HG03378 (cell line): ENCODE measurements at regions not wholly inside any gene's neighbourhood (a gene's known extent, or its start where the extent isn't known, plus 50 kb on each side); places are given as distances from the start of the nearest gene placed in this dataset.

Source experiments
- ATAC-seq: cut with Tn5 transposase; IDR thresholded peaks from one replicate; pipeline ENCODE4 v1.9.1; 2021; ENCODE audit warnings: mild to moderate bottlenecking, moderate library complexity; ENCODE audit not compliant: unreplicated experiment

DNA sequence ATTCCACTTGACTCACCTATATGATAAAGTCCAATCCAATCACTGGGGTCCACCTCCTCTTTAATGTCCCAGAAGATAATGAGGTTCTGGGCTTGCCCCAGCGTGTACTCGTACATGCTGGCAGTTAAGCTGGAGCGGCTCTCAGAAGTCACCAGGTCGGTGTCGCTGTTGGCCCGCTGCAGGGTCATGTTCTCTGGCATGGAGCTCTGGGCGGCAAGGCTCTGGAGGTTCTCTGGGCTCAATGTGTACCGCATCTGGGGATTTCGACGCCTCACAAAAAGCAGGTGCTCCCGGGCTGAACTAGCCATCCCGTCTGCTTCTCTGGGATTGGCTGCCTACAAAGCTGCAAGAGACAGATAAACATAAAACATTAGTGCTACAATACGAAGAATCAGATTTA, 206.4 kb upstream of the CCDC150 start:
- no peak for ATAC-seq

- no peak for ATAC-seq
Measured at GRCh38 chr2:196434217-196434616, 205.3 kb upstream of the CCDC150 start.

- ATAC-seq: no peak
Measured at GRCh38 chr2:196435189-196435588, 204.3 kb upstream of the CCDC150 start.

DNA sequence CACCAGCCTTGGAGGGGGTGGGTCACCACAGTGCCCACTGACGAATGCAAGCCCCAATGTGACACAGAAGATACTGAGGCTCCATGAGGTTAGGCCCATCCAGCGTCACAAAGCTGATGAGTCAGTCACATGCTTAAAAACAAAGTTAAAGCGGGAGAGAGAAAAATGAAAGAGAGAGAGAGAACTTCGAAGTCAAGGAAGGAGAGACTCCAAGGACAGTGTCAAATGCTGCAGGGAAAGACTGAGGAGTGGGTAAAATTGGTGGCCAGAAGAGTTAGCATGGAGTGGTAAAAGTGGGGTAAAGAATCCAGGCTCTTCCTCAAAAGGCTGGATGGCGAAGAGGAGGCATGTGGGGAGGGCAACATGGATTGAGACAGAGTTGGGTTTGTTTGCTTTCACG, 201.9 kb upstream of the CCDC150 start:
- no peak for ATAC-seq

GRCh38 chr2:196439760-196440159, 199.8 kb upstream of the CCDC150 start:
- ATAC-seq: no peak

- no peak for ATAC-seq
Measured at GRCh38 chr2:196440413-196440812, 199.1 kb upstream of the CCDC150 start.

DNA sequence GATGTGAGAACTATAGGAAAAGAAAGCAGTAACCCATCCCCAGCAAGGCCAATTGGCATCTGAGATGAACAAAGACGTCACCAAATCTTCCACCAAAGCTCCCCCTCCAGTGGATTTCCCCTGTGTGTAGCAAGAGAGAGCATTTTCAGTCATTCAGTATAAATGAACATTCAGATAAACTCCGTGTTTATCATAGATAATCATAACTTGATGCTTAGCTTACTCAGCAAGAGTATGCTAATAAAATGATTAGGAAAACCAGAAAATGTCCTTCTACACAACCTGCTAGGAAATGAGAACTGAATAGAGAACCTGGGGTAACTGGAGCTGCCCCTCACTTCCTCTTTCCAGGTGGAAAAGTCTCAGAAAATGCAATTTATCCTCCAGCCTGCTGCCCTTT, 198.0 kb upstream of the CCDC150 start:
- no peak for ATAC-seq

DNA sequence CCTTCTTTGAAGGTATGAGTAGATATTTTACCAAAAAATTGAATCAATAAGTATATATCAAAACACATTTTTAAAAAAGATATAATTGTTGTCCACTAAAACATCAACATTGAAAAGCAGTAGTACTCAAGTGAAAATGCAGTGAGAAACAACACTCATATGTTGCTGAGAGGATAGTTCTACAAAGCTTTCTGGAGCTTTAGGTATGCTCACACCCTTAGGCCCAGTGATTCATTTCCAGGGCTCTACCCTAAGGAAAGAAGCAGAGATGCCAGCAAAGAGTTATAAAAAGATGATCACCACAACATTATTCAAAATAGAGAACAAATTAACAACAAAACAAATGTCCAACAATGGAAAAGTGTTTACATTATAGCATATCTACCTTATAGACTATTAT, 197.3 kb upstream of the CCDC150 start:
- no peak for ATAC-seq

DNA sequence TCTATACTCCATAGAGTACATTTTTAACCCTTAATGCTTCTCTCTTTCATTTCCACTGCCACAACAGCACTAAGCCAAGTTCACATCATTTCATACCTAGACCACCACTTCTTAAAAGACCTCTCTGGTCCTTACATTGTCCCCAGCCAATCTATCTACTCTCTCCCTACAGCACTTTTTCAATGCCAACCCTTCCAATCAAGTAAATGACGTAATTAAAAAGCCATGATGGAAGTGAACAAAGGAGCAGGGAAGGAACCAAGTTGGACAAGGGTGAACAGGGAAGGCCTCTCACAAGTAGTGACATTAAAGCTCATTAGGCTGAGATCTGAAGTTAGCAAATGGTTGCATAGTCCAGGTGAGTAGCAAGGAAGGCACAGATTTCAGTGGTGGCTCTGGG, 195.1 kb upstream of the CCDC150 start:
- no peak for ATAC-seq

- no peak for ATAC-seq
Measured at GRCh38 chr2:196445991-196446390, 193.5 kb upstream of the CCDC150 start.

GRCh38 chr2:196448407-196449079, 191.0 kb upstream of the CCDC150 start:
- ATAC-seq: no peak

- ATAC-seq: peak; percentile 51
Measured at GRCh38 chr2:196449083-196449482, 190.4 kb upstream of the CCDC150 start.

- no peak for ATAC-seq
Measured at GRCh38 chr2:196452758-196453157, 186.8 kb upstream of the CCDC150 start.

- ATAC-seq: peak; percentile 64
Measured at GRCh38 chr2:196453613-196454047, 185.9 kb upstream of the CCDC150 start.

DNA sequence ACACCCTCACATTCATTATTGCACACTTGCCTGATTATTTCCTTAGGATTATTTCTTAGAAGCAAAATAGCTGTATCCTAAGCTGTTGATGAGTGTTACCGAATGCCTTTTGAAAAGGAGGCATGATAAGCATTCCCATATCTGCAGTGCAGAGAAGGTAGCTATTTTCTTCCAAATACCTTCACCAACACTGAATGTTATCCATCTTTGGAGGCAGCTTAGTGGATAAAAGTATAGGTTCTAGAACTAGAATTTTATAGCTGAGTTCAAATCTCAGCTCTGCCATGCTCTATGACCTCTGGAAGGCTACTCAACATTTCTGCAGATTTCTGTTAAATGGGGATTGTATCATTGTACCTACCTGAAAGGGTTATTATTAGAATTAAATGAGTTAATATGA, 185.0 kb upstream of the CCDC150 start:
- no peak for ATAC-seq

GRCh38 chr2:196459539-196459938, 180.0 kb upstream of the CCDC150 start:
- peak; percentile 75 for ATAC-seq

GRCh38 chr2:196463706-196464105, 175.8 kb upstream of the CCDC150 start:
- ATAC-seq: no peak

GRCh38 chr2:196464311-196464710, 175.2 kb upstream of the CCDC150 start:
- ATAC-seq: no peak

DNA sequence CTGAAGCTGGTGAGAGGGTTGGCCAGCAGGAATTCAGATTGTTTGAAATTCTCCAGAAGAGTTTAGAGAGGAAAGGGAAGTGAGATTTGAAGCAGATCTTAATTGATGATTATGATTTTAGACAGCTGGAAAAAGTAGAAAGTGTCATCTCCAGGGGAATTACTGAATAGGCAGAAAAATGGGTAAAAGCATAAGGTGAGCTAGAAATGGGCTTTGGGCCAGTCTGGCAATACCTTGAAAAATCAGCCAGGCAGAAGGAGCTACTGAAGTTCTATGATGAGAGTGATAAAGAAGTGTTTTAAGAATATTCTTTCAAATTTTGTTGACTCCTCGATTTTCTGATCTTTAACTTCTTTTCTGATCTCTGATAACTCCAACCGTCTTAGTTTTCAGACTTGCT, 172.9 kb upstream of the CCDC150 start:
- no peak for ATAC-seq

GRCh38 chr2:196468394-196468793, 171.1 kb upstream of the CCDC150 start:
- no peak for ATAC-seq

DNA sequence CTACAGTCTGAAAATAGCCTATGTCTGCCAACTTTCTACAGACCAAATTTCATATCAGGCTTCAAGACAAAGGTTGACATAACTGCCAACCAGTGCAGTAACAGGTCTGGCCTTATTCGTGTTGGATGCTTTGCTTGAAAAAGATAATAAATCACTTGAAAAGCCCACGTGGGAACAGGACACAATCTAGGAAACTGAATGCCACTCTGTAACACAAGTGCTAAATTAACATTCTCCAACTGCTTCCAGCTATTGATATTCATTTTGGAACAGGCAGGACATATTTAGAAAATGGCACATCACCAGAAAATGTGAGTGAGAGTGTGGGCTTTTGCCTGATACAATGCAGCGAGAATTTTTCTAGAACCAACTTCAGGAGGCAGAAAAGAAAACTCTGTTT, 165.9 kb upstream of the CCDC150 start:
- ATAC-seq: no peak

- ATAC-seq: no peak
Measured at GRCh38 chr2:196475611-196476010, 163.9 kb upstream of the CCDC150 start.

- ATAC-seq: no peak
Measured at GRCh38 chr2:196478588-196478987, 160.9 kb upstream of the CCDC150 start.
